NCI-H446 (cell line): ENCODE measurements at regions not wholly inside any gene's neighbourhood (a gene's known extent, or its start where the extent isn't known, plus 50 kb on each side); places are given as distances from the start of the nearest gene placed in this dataset.
A peak's percentile ranks its signal among the peaks of the same experiment; 100 is the strongest.
"Not testable (repeated sequence)": the region's sequence is repeated elsewhere in the genome, so short reads cannot be mapped to it uniquely, and the experiment has no call there.

Experiments
- DNase-seq, 2 experiments: peaks; one replicate each; lab custom pipeline; 2025; lab: John Stamatoyannopoulos, UW

GRCh38 chr12:89882050-89882449 is 173.4 kb upstream of the ATP2B1 start:
- no peak for DNase-seq

- DNase-seq = no peak
These were observed 172.2 kb upstream of the ATP2B1 start for GRCh38 chr12:89880690-89881350.

GRCh38 chr12:89879766-89880165 is 171.1 kb upstream of the ATP2B1 start:
- DNase-seq = no peak

- no peak for DNase-seq
These were observed 170.3 kb upstream of the ATP2B1 start for GRCh38 chr12:89878950-89879349.

GRCh38 chr12:89878327-89878726 is 169.7 kb upstream of the ATP2B1 start:
- no peak for DNase-seq

- no peak for DNase-seq
These were observed 169.0 kb upstream of the ATP2B1 start for GRCh38 chr12:89877671-89878070.

GRCh38 chr12:89877136-89877535 is 168.5 kb upstream of the ATP2B1 start:
- no peak for DNase-seq

- DNase-seq = peak in 1 of 2 experiments; percentile 6
These were observed 167.2 kb upstream of the ATP2B1 start for GRCh38 chr12:89875809-89876208.

GRCh38 chr12:89875225-89875624 is 166.6 kb upstream of the ATP2B1 start:
- DNase-seq = no peak

GRCh38 chr12:89874146-89874545 is 165.5 kb upstream of the ATP2B1 start:
- DNase-seq = peak; percentile 19 to 75

- DNase-seq = peak; percentile 40 to 77
These were observed 165.1 kb upstream of the ATP2B1 start for GRCh38 chr12:89873745-89874144.

GRCh38 chr12:89872922-89873630 is 164.4 kb upstream of the ATP2B1 start:
- no peak for DNase-seq

GRCh38 chr12:89870413-89871184 is 162.0 kb upstream of the ATP2B1 start:
- DNase-seq = no peak

GRCh38 chr12:89867611-89868010 is 159.0 kb upstream of the ATP2B1 start:
- not testable (repeated sequence) for DNase-seq

GRCh38 chr12:89864411-89864810 is 155.8 kb upstream of the ATP2B1 start:
- DNase-seq = no peak

GRCh38 chr12:89863968-89864367 is 155.3 kb upstream of the ATP2B1 start:
- DNase-seq = no peak

GRCh38 chr12:89863493-89863938 is 154.9 kb upstream of the ATP2B1 start:
- no peak for DNase-seq

GRCh38 chr12:89862511-89863445 is 154.1 kb upstream of the ATP2B1 start:
- DNase-seq = no peak

- no peak for DNase-seq
These were observed 152.4 kb upstream of the ATP2B1 start for GRCh38 chr12:89861086-89861485.

GRCh38 chr12:89859508-89860220 is 151.0 kb upstream of the ATP2B1 start:
- no peak for DNase-seq

- no peak for DNase-seq
These were observed 150.1 kb upstream of the ATP2B1 start for GRCh38 chr12:89858718-89859117.
